Adrenal gland (tissue), 5 donors: ENCODE measurements at regions not wholly inside any gene's neighbourhood (a gene's known extent, or its start where the extent isn't known, plus 50 kb on each side); places are given as distances from the start of the nearest gene placed in this dataset.

Experiments used
- CTCF ChIP-seq, 6 experiments: fragments of 450-650 bp in 4 of 6; fragments of 200-600 bp in 2 of 6; sonication (generic) in 1 of 6; IDR thresholded peaks; 1 replicate in 5 of 6; 2 replicates in 1 of 6; pipeline versions ENCODE4 v1.5.1 to v1.8.0; 2016 to 2021; ENCODE audit warnings: antibody characterized with exemption in 6 of 6, mild to moderate bottlenecking in 2 of 6, moderate library complexity in 1 of 6
- POLR2A ChIP-seq, 2 donors: fragments of 450-650 bp; IDR thresholded peaks; one replicate each; pipeline ENCODE4 v1.6.1; 2017; ENCODE audit warnings: antibody characterized with exemption in 2 of 2, mild to moderate bottlenecking in 2 of 2, moderate library complexity in 1 of 2
- donor health status: DM: no; HTN: no; CAD: no.

- TF ChIP-seq POLR2A (IDR thresholded peaks at IDR 0.05) (no peak), CTCF (IDR thresholded peaks at IDR 0.05) (no peak)
Observed at GRCh38 chr4:29153642-29154041, 1566.5 kb upstream of the PCDH7 start.
